Spinal cord (tissue), 9 donors: ENCODE measurements at regions not wholly inside any gene's neighbourhood (a gene's known extent, or its start where the extent isn't known, plus 50 kb on each side); places are given as distances from the start of the nearest gene placed in this dataset.

Source experiments
- DNase-seq, 6 donors: peaks; one replicate each; pipeline versions ENCODE4 v3.0.0 to v3.0.0-alpha.2; 2013 to 2015; ENCODE audit warnings: low spot score in 6 of 6, low read depth in 4 of 6
- H3K27ac ChIP-seq: one replicate; pipeline ENCODE4 v1.5.1; 2013; ENCODE audit warnings: low read depth, low read length, control low read depth
- H3K27me3 ChIP-seq: one replicate; pipeline ENCODE4 v1.6.1; 2013; ENCODE audit warnings: low read length; ENCODE audit not compliant: control insufficient read depth, insufficient read depth
- H3K36me3 ChIP-seq: one replicate; pipeline ENCODE4 v1.6.1; 2013; ENCODE audit warnings: low read length; ENCODE audit not compliant: control insufficient read depth, insufficient read depth
- H3K4me1 ChIP-seq: one replicate; pipeline ENCODE4 v1.6.1; 2013; ENCODE audit warnings: low read length; ENCODE audit not compliant: control insufficient read depth, insufficient read depth
- H3K4me3 ChIP-seq: one replicate; pipeline ENCODE4 v1.5.1; 2013; ENCODE audit warnings: low read depth, low read length, control low read depth
- H3K9me3 ChIP-seq: one replicate; pipeline ENCODE4 v1.6.1; 2013; ENCODE audit warnings: low read length; ENCODE audit not compliant: control insufficient read depth, insufficient read depth
- WGBS: methylation state at CpG from one replicate; pipeline ENCODE4 v1.1.5; 2013; ENCODE audit warnings: missing lambda C conversion rate; ENCODE audit not compliant: insufficient coverage; 5-methylcytosine and 5-hydroxymethylcytosine counted together
- donor health status: healthy.

DNA sequence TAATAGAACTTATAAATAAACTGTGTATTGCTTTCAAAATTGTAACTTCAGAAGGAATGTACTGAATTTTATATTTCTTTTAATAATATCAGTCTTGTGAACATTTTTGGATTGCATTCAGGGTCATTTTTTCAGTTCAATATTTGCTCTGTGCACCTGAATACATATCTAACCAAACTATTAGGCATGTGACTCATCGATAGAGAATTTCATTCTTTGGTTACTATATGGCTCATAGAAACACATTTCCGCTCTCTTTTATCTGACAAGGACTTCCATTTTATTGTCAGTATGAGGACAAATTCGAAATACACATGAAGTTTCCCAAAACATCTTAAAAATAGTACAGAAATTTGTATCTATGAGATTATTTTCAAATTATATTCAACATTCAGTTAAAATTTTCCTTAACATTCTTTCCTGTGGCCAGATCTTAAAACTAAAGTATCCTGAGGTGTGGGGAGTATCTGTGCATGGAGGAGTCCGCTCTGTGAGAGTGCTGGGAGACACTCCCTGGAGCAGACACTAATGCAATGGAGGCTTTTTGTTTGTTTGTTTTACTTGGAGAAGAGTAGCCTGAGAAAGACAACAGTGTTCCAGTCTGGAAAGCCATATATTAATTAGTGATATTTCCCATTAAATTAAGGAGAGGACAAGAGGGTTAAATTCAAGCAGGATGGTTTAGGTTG, 483.6 kb downstream of the PCDH20 start:
- H3K4me3 ChIP-seq: no peak overlapping the region
- no peaks in the 10 kb centered on the region for H3K27me3 ChIP-seq
- no peaks in the 10 kb centered on the region for H3K36me3 ChIP-seq
- no peaks in the 10 kb centered on the region for H3K4me1 ChIP-seq
- DNase-seq: no peak
- no CpG with 5 or more reads among the region's 4 CpGs for WGBS
- H3K27ac ChIP-seq: no peak overlapping the region
- H3K9me3 ChIP-seq: no peaks in the 10 kb centered on the region

DNA sequence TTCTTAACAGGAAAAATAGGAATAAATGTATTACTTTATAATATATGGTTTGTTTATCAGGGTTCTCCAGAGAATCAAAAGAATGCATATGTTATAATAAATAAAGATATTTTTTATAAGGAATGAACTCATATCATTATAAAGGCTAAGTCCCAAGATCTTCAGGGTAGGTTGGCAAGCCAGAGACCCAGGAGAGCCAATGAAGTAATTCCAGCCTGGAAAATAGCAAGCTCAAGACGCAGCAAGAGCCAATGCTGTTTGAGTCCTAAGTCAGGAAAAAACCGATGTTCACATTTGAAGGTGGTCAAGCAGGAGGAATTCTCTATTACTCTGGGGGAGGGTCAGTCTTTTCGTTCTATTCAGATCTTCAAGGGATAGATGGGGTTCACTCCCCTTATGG, 490.0 kb downstream of the PCDH20 start:
- H3K27me3 ChIP-seq: no peaks in the 10 kb centered on the region
- no peak for DNase-seq
- H3K4me3 ChIP-seq: no peak overlapping the region
- no peaks in the 10 kb centered on the region for H3K36me3 ChIP-seq
- H3K27ac ChIP-seq: no peak overlapping the region
- 86% methylated on average over 1 of the region's 3 CpGs for WGBS
- H3K9me3 ChIP-seq: no peaks in the 10 kb centered on the region
- no peaks in the 10 kb centered on the region for H3K4me1 ChIP-seq

DNA sequence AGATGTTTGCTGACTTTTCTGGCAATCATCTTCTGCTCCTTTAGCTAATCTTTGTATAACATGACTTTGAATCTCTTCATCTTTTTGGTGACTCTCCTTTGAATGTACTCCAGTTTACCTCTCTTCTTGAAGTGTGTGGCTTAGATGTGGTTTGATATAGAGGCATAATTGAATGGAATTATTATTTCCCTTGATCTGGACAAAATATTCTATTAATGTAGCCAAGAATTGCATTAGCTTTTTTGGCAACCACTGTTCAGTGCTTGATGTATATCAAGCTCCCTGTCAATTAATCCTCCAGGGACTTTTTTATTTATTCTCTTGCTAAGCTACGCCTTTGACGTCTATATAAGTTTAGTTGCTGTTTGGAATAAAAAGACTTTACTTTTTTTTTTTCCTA, 490.8 kb downstream of the PCDH20 start:
- Histone ChIP-seq H3K9me3 (no peaks in the 10 kb centered on the region), H3K27ac (no peak overlapping the region), H3K36me3 (no peaks in the 10 kb centered on the region), H3K27me3 (no peaks in the 10 kb centered on the region), H3K4me1 (no peaks in the 10 kb centered on the region), H3K4me3 (no peak overlapping the region)
- WGBS: no CpG with 5 or more reads among the region's 2 CpGs
- no peak for DNase-seq

DNA sequence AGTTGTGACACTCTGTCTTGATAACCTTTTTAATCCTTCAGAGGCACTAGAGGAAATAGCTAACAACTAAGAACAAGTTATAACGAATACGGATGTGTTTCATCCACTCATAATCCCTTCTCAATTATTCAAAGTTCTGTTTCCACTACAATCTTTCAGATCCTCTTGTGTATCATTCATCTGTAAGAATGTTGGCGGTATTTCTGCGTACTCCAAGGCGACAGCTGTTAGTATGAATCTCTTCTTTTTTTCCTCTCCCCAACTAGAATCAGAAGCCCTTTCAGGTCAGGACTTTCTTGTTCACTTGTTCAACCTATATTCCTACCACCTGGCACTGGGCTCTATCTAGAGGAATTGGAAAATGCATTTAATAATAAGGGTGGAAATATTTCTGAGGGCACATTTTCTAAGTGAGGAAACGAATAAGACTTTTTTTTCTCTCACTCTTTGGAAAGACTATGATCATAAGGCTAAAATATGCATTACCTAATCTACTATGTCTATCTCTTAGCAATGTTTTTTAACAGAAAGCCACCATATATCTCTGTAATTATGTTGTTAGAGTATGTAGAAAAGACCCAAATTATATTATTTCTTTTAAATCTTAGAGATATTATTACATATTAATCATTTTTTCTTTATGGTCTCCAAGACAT, 492.9 kb downstream of the PCDH20 start:
- H3K27ac ChIP-seq: no peak overlapping the region
- WGBS: 100% methylated on average over 1 of the region's 6 CpGs
- H3K27me3 ChIP-seq: no peaks in the 10 kb centered on the region
- no peaks in the 10 kb centered on the region for H3K36me3 ChIP-seq
- DNase-seq: peak in 1 of 6 donors; percentile 11
- no peaks in the 10 kb centered on the region for H3K9me3 ChIP-seq
- no peaks in the 10 kb centered on the region for H3K4me1 ChIP-seq
- H3K4me3 ChIP-seq: no peak overlapping the region

DNA sequence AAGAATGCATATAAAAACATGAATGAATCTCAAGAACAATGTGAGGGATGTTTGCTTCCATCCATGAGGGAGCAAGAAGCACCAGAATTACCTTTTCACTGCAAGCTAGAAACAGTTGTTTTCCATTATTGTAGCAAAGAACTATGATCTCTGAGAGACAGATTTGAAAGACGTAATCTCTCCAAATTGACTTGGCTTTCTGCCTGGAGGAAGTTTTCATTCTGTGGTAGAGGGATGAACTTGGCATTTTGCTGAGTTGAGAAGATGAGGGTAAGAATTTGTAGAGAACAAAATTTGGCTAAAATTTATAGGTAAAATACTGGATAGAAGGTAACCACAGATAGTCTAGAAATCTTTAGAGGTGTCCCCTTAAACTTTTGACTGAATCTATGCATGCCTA, 496.8 kb downstream of the TDRD3 start:
- no peak overlapping the region for H3K4me3 ChIP-seq
- H3K9me3 ChIP-seq: no peaks in the 10 kb centered on the region
- H3K4me1 ChIP-seq: no peaks in the 10 kb centered on the region
- peak in 2 of 6 donors; percentile 4 to 5 for DNase-seq
- H3K36me3 ChIP-seq: no peaks in the 10 kb centered on the region
- no peaks in the 10 kb centered on the region for H3K27me3 ChIP-seq
- 38% methylated on average over 1 of the region's 1 CpG for WGBS
- H3K27ac ChIP-seq: no peak overlapping the region

DNA sequence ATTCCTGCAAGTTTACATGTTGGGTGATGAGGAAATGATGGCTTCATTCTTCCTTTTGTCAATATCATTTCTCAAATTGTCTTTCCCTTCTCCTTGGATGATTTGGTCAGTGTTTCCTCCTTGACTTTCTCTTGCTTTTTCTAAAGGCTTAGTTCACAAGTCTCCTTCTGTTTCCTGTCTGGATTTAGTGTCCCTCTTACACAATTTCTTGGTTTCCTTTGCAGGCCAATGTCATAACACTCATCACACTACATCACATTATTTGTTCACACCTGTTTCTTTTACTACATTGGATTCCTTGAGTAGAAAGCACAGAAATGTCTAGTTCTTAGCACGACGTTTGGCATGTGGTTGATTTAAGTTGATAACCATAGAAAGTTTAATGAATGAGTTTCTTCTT, 490.7 kb downstream of the TDRD3 start:
- Histone ChIP-seq H3K27ac (no peak overlapping the region), H3K27me3 (no peaks in the 10 kb centered on the region), H3K36me3 (no peaks in the 10 kb centered on the region), H3K4me3 (no peak overlapping the region), H3K9me3 (no peaks in the 10 kb centered on the region), H3K4me1 (no peaks in the 10 kb centered on the region)
- DNase-seq: no peak
- no CpG with 5 or more reads among the region's 2 CpGs for WGBS

DNA sequence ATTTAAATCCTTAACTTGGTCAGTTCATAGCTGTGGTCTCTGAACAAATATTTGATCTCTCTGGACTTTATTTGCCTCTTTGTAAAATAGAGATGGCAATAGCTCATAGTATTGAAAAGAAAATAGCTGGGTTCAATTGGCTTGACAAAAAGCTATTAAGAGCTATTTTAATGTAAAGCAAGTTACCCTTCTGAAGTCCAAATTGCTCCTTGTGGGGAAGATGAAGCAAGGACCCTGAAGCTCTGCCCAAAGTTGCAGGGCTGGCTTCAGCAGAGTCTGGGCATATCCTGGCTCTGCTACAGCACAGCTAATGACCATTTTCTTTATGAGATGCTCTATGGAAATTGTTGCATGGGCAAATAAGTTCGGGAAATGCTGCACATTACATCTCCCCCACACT, 484.5 kb downstream of the TDRD3 start:
- no peak overlapping the region for H3K27ac ChIP-seq
- H3K36me3 ChIP-seq: no peaks in the 10 kb centered on the region
- no peaks in the 10 kb centered on the region for H3K4me1 ChIP-seq
- no peaks in the 10 kb centered on the region for H3K27me3 ChIP-seq
- H3K9me3 ChIP-seq: no peaks in the 10 kb centered on the region
- no peak for DNase-seq
- H3K4me3 ChIP-seq: no peak overlapping the region
- WGBS: no CpG with 5 or more reads among the region's 1 CpG

DNA sequence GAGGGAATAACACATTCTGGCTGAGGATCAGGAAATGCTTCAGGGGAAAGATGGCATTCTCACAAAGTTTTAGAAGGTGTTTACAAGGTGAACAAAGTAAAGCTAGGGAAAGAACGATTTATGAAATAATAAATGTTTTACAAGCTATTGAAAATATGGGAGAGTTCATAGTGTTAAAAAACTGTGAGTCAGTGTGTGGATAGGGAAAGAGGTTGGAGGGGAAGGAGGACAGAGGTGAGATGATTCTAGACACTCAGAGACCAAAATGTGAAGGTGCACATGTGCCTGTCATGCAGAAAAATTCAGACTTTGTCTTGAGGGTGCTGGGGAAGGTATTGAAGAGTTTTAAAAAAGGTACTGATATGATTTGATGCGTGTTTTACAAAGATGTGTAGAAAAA, 476.1 kb downstream of the TDRD3 start:
- no peak for DNase-seq
- WGBS: 67% methylated on average over 1 of the region's 2 CpGs

DNA sequence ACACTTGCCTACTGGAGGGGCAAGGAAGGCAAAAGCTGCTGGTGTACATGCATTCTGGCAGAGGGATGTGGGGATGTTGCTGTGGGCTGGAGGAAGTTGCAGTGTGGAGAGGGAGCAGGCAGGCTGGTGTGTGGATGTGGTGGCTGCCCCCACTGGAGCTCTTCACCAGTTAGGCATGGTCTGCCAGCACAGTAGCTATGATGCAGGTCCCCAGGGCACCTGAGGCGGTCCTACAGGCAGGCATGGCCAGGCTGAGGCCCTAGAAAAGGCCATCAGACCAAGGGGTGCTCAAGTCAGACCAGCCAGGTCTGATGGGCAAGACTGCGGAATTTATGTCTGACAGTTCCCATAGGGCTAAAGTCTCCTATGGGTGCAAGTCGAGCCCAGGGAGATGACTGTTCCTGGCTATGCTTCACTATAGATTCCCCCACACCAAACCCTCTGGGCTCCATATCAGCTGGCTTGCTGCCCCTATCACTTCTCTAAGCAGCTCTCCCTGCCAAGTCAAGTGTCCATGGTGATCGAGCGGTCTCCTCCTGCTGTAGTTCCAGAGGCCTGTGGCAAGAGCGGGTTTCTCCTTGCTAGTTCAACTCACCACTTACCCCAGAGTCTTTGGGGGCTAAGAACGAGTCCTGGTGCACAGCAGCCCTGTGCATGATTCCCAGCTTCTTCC, 473.1 kb downstream of the TDRD3 start:
- H3K27me3 ChIP-seq: no peaks in the 10 kb centered on the region
- H3K36me3 ChIP-seq: no peaks in the 10 kb centered on the region
- H3K9me3 ChIP-seq: peaks cover 2% of the 10 kb centered on the region
- 82% methylated on average over 7 of the region's 7 CpGs for WGBS
- H3K27ac ChIP-seq: no peak overlapping the region
- no peak overlapping the region for H3K4me3 ChIP-seq
- no peak for DNase-seq
- no peaks in the 10 kb centered on the region for H3K4me1 ChIP-seq

More for the DNA sequence above, 476.1 kb downstream of the TDRD3 start:
- H3K4me1 ChIP-seq: no peaks in the 10 kb centered on the region
- H3K27me3 ChIP-seq: no peaks in the 10 kb centered on the region
- H3K36me3 ChIP-seq: no peaks in the 10 kb centered on the region
- H3K9me3 ChIP-seq: no peaks in the 10 kb centered on the region
- H3K27ac ChIP-seq: no peak overlapping the region
- no peak overlapping the region for H3K4me3 ChIP-seq

DNA sequence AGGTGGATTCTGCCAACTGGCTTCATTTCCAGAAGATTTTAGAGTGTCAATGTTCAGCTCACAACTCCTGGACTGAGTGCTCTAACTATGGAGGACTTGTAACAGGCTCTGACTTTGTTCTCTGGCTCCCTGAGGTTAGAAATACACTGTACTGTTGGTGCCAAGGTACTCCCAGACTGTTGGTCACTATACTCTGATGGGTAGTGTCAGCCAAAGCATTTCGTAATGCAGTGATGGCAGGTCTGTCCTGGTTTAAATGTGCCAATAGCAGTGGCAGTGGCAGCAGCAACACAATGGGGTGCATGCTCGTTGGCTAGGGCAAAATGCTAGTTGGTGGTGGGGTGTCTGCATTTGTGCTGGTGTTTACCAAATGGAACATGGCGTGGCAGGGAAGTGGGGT, 472.2 kb downstream of the TDRD3 start:
- DNase-seq: no peak
- Histone ChIP-seq H3K36me3 (no peaks in the 10 kb centered on the region), H3K4me1 (no peaks in the 10 kb centered on the region), H3K4me3 (no peak overlapping the region), H3K27ac (no peak overlapping the region), H3K27me3 (no peaks in the 10 kb centered on the region), H3K9me3 (peaks cover 2% of the 10 kb centered on the region)
- 78% methylated on average over 3 of the region's 3 CpGs for WGBS
